GM21786 (cell line): ENCODE measurements at regions not wholly inside any gene's neighbourhood (a gene's known extent, or its start where the extent isn't known, plus 50 kb on each side); places are given as distances from the start of the nearest gene placed in this dataset.

Experiments
- ATAC-seq: cut with Tn5 transposase; IDR thresholded peaks from one replicate; pipeline ENCODE4 v1.9.1; 2021; ENCODE audit not compliant: unreplicated experiment

DNA sequence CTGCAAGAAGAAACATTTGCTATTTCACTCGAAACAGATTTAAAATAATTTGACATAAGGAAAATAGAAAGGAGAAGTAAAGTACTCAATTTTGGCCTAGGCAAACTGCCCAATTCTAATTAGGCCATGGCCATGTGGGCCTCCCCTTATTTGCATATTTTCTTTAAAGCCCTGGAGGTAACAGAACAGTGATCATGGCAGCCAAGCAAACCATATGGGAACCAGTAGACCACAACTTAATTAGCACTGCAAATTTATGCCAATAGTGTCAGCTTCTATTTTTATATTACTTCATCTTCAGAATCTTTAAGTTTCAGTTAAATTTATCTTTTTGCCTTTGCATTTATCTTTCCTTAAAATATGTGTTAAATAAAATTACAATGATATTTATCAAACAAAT, 63.3 kb upstream of the THSD7A start:
- no peak for ATAC-seq

DNA sequence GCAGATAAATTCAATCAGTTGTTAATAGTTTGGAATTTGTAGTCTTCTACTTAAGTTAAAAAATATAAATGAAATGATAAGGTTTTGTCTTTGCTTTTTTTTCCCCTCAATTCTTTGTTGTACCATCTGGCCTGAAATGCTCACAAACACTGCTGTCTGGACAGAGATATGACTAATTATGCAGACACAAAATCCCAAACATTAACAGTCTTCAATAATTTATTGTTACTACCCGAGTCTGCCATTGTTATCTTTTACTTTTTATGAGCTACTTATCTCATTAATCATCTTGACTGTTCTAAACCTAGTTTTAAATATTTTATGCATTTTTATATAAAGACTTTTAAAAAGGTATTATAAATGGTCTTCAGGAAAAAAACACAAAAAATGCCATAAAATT, 64.7 kb upstream of the THSD7A start:
- ATAC-seq, result no peak

DNA sequence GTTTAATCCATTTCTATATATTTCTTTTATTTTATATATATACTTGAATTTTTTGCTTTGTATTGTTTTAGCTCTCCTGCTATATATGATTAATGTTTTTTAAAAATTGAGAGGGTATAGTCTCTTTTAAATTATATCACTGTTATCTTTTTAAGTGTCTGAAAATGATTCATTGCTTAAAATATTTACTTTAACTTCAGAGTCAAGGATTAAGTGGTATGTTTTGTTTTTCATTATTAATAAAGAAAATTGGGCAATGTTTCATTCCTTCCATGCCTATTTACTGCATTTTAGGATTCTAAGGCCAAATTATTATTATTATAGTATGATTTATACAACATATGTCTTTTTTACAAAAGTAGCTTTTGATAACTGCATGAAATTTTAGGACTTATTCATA, 67.2 kb upstream of the THSD7A start:
- no peak for ATAC-seq

DNA sequence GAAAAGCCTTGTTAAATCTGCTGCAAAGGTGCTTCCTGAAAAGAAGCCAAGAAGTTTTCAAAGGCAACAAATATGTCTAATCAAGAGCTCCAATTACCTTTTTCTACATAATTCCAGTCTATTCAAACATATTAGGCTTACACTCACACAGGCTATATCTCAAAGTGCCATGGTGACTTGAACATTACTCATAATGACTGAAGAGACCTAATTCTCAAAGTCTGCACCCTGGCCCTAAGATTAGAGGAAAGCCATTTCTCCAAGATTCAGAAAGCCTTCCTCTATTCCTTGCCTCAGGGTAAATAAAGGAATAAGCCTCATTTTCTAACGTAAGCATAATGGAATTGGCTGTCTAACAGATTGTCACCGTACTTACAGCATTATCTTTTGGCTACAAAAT, 78.3 kb upstream of the THSD7A start:
- no peak for ATAC-seq

- ATAC-seq, result no peak
Observed at GRCh38 chr7:11911900-11912299, 79.9 kb upstream of the THSD7A start.

GRCh38 chr7:11914645-11915044, 82.6 kb upstream of the THSD7A start:
- no peak for ATAC-seq

- no peak for ATAC-seq
Observed at GRCh38 chr7:11923376-11923930, 91.5 kb upstream of the THSD7A start.

- no peak for ATAC-seq
Observed at GRCh38 chr7:11931307-11931706, 99.3 kb upstream of the THSD7A start.

- ATAC-seq, result no peak
Observed at GRCh38 chr7:11934796-11935195, 102.8 kb upstream of the THSD7A start.

- ATAC-seq, result no peak
Observed at GRCh38 chr7:11935905-11936304, 103.9 kb upstream of the THSD7A start.

GRCh38 chr7:11946794-11947193, 114.8 kb upstream of the THSD7A start:
- ATAC-seq, result no peak

DNA sequence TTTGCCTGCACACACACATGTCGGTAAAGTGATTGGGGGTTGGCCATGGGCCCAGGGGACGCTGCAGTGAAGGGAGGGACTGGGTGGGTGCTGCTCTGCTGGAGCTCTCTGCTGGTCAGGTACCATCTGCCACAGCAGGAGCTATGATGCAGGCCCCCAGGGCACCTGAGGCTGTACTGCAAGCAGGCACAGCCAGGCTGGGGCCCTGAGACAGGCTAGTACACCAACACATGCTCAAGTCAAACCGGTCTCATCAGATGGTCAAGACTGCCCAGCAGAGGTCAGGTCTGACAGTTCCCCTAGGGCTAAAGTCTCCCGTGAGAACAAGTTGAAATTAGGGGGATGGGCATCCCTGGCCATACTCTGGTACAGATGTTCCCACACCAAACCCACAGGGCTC, 118.3 kb upstream of the THSD7A start:
- ATAC-seq, result no peak

DNA sequence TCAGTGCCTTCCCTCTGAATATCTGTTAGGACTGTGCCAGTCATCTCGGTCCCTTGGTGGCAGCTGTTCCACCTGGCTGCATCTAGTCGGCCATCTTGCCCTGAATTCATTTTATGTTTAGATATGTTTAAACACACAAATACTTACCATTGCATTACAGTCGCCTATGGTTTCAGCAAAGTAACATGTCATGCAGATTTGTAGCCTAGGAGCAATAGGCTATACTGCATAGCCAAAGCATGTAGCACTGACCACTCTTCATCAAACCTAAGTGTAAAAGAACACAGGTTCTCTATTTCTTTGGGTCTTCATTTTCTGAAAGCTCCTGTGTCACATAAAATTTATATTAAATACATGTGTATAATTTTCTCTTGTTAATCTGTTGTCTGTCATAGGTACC, 118.9 kb upstream of the THSD7A start:
- no peak for ATAC-seq

- no peak for ATAC-seq
Observed at GRCh38 chr7:11951909-11952308, 119.9 kb upstream of the THSD7A start.

DNA sequence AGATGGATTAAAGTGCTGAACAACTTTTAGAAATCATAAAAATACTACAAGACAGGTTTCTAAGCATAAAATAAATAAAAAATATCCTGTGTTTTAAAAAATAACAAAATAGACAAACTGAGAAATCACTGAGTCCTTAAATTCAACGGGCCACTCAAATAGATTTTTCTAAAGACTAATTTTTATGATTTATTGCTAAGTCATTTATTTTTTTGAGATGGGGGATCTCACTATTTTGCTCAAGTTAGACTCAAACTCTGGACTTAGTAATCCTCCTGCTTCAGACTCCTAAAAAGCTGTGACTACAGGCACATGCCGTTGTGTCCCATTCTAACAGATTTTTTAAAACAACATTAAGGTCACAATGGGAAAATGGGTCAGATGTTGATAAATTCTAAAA, 121.0 kb upstream of the THSD7A start:
- no peak for ATAC-seq

DNA sequence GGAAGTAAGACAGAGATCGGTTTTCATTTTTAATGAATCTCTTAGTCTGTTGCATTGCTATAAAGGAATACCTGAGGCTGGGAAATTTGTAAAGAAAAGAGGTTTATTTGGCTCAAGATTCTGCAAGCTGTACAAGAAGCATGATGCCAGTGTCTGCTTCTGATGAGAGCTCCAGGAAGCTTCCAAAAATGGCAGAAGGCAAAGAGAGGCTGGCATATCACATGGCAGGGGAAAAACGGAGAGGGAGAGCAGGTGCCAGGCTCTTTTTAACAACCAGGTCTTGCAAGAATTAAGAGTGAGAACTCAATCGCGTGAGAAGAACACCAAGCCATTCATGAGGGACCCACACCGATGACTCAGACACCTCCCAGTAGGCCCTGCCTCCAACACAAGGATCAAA, 125.0 kb upstream of the THSD7A start:
- no peak for ATAC-seq

- no peak for ATAC-seq
Observed at GRCh38 chr7:11957956-11958355, 126.0 kb upstream of the THSD7A start.

DNA sequence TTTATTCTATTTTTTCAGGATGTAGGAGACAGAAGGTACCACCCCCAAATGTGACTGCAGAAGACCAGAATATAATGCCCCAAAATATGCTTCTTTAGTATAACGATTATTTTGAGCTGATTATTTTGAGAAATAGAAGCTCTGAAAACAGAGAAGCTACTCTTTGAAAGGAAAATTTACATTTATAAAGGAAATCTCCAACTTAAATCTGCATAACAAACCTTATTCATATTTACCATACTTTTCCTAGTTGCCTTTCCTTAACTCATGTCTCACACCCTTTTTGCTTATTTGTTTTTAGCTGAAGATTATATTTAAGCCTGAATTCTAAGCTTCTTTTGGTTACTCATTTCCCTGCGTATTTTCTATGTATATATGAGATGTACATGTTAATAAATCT, 127.1 kb upstream of the THSD7A start:
- ATAC-seq, result no peak

DNA sequence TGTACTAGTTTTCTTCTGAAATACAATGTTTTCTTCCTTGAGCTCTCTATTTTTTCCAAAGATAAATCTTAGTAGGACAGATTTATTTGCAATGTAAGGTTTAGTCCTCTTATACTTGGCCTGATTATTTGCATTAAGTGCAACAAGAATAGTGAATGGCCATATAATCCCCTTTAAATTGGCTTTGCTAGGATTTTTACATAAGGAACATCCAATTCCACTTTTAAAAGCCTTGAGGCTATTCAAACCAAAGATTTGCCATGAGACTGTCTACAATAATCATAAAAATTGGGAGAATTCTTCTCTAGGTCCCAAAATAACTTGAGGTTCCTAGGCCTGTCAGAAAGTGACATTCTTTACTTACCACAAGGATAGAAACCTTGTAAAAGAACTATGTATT, 128.6 kb upstream of the THSD7A start:
- no peak for ATAC-seq

DNA sequence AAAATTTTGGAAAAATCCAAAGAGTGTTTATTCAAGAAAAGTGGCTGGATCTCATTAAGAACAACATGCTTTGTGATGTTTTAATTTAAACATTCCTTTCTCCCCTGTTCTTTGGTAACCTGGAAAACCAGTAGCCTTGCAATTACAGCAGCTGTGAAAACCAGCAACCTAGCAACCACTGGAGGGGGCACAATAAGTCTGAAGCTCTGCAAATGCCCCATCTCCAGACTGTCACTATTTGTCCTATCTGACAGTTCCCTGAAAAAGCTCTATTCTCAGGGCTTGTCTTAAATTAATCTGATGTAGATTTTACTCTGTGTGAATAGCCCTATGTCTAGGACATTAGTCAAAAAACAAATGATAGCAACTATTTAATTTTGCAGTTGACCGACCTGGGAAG, 137.6 kb upstream of the THSD7A start:
- ATAC-seq, result no peak

GRCh38 chr7:11970132-11970531, 138.1 kb upstream of the THSD7A start:
- no peak for ATAC-seq

DNA sequence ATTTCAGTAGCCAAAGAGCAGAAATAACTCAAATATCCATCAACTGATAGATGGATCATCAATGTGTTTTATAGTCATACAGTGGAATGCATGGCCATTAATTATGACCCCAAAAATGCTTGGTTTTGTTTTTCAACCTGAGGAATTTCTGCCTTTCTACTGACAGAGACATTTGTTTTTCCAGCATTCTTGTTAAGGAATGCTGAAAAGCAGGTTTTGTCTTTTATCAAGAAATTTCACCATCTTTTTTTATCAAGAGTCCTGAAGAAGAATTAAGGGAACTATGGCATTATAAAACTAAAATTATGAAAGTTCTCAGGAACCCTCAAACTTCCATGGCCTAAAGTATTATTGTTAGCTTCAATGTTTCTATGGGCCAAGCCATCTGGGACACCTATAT, 153.4 kb upstream of the THSD7A start:
- no peak for ATAC-seq

- ATAC-seq, result no peak
Observed at GRCh38 chr7:11985971-11986370, 154.0 kb upstream of the THSD7A start.

- no peak for ATAC-seq
Observed at GRCh38 chr7:11988186-11988585, 156.2 kb upstream of the THSD7A start.
